ENCODE measurements at regions not wholly inside any gene's neighbourhood (a gene's known extent, or its start where the extent isn't known, plus 50 kb on each side); places are given as distances from the start of the nearest gene placed in this dataset.
"Not testable (repeated sequence)": the region's sequence is repeated elsewhere in the genome, so short reads cannot be mapped to it uniquely, and the experiment has no call there.

GRCh38 chr11:46176421-46176820 lies 55.2 kb upstream of the PHF21A start:
- H3K4me3 ChIP-seq (ENCODE audit: low read length) = no peak overlapping the region
- no peak for TF ChIP-seq EZH2phosphoT487 (IDR thresholded peaks at IDR 0.05; ENCODE audit: low read depth)
- TF ChIP-seq CTCF (IDR thresholded peaks at IDR 0.05; ENCODE audit: low read depth, low read length) = no peak

GRCh38 chr11:46175401-46176002 lies 54.2 kb upstream of the PHF21A start:
- Histone ChIP-seq H2AFZ (ENCODE audit: low read depth, low read length) (no peak overlapping the region), H4K20me1 (ENCODE audit: insufficient read depth, low read length) (no peaks in the 10 kb centered on the region), H3K9me3 (ENCODE audit: insufficient read depth, low read length) (no peaks in the 10 kb centered on the region), H3K4me2 (ENCODE audit: low read length) (no peak overlapping the region), H3K9ac (ENCODE audit: low read length) (no peak overlapping the region), H3K79me2 (ENCODE audit: low read length) (no peaks in the 10 kb centered on the region), H3K27ac (ENCODE audit: low read length) (no peak overlapping the region), H3K36me3 (replicated peaks; ENCODE audit: low read depth, low read length) (no peaks in the 10 kb centered on the region), H3K4me1 (ENCODE audit: low read length) (no peaks in the 10 kb centered on the region), H3K27me3 (ENCODE audit: low read depth, low read length) (peaks cover 6% of the 10 kb centered on the region; the same call in 1 of the 2 replicates), H3K4me3 (ENCODE audit: low read length) (no peak overlapping the region)
- TF ChIP-seq EZH2phosphoT487 (IDR thresholded peaks at IDR 0.05; ENCODE audit: low read depth) (no peak), CTCF (IDR thresholded peaks at IDR 0.05; ENCODE audit: low read depth, low read length) (no peak)

More at GRCh38 chr11:46176421-46176820, 55.2 kb upstream of the PHF21A start:
- peaks cover 15% of the 10 kb centered on the region; the same call in 1 of the 2 replicates for H3K27me3 ChIP-seq (ENCODE audit: low read depth, low read length)
- H2AFZ ChIP-seq (ENCODE audit: low read depth, low read length) = no peak overlapping the region
- H3K27ac ChIP-seq (ENCODE audit: low read length) = no peak overlapping the region
- no peaks in the 10 kb centered on the region for H3K4me1 ChIP-seq (ENCODE audit: low read length)
- no peaks in the 10 kb centered on the region for H3K79me2 ChIP-seq (ENCODE audit: low read length)
- no peak overlapping the region for H3K9ac ChIP-seq (ENCODE audit: low read length)
- H4K20me1 ChIP-seq (ENCODE audit: insufficient read depth, low read length) = no peaks in the 10 kb centered on the region
- no peak overlapping the region for H3K4me2 ChIP-seq (ENCODE audit: low read length)
- H3K9me3 ChIP-seq (ENCODE audit: insufficient read depth, low read length) = no peaks in the 10 kb centered on the region
- H3K36me3 ChIP-seq (replicated peaks; ENCODE audit: low read depth, low read length) = no peaks in the 10 kb centered on the region

GRCh38 chr11:46171693-46172092 lies 50.4 kb upstream of the PHF21A start:
- not testable (repeated sequence) for H3K9ac ChIP-seq (ENCODE audit: low read length); H3K9me3 ChIP-seq (ENCODE audit: insufficient read depth, low read length); H3K27me3 ChIP-seq (ENCODE audit: low read depth, low read length); H2AFZ ChIP-seq (ENCODE audit: low read depth, low read length); H3K4me3 ChIP-seq (ENCODE audit: low read length); H3K79me2 ChIP-seq (ENCODE audit: low read length); H3K36me3 ChIP-seq (replicated peaks; ENCODE audit: low read depth, low read length); H3K27ac ChIP-seq (ENCODE audit: low read length); H3K4me1 ChIP-seq (ENCODE audit: low read length); H3K4me2 ChIP-seq (ENCODE audit: low read length); H4K20me1 ChIP-seq (ENCODE audit: insufficient read depth, low read length)
